ENCODE measurements at regions not wholly inside any gene's neighbourhood (a gene's known extent, or its start where the extent isn't known, plus 50 kb on each side); places are given as distances from the start of the nearest gene placed in this dataset.
A peak's percentile ranks its signal among the peaks of the same experiment; 100 is the strongest.
"Not testable (repeated sequence)": the region's sequence is repeated elsewhere in the genome, so short reads cannot be mapped to it uniquely, and the experiment has no call there.

GRCh38 chr6:6863970-6864639 lies 243.7 kb upstream of the RREB1 start:
- DNase-seq, result no peak

- DNase-seq, result no peak
Observed at GRCh38 chr6:6865611-6866010, 242.2 kb upstream of the RREB1 start.

GRCh38 chr6:6866656-6867403 lies 240.9 kb upstream of the RREB1 start:
- DNase-seq, result no peak

GRCh38 chr6:6867404-6867799 lies 240.4 kb upstream of the RREB1 start:
- no peak for DNase-seq

GRCh38 chr6:6869094-6869493 lies 238.7 kb upstream of the RREB1 start:
- DNase-seq, result no peak

- no peak for DNase-seq
Observed at GRCh38 chr6:6870921-6871320, 236.8 kb upstream of the RREB1 start.

- no peak for DNase-seq
Observed at GRCh38 chr6:6872459-6873344, 235.1 kb upstream of the RREB1 start.

- no peak for DNase-seq
Observed at GRCh38 chr6:6873778-6874177, 234.0 kb upstream of the RREB1 start.

GRCh38 chr6:6875818-6876470 lies 231.8 kb upstream of the RREB1 start:
- DNase-seq, result no peak

- DNase-seq, result not testable (repeated sequence)
Observed at GRCh38 chr6:6877792-6878191, 230.0 kb upstream of the RREB1 start.

- no peak for DNase-seq
Observed at GRCh38 chr6:6878887-6879585, 228.7 kb upstream of the RREB1 start.

GRCh38 chr6:6879586-6879974 lies 228.2 kb upstream of the RREB1 start:
- DNase-seq, result not testable (repeated sequence)

GRCh38 chr6:6880745-6881437 lies 226.9 kb upstream of the RREB1 start:
- DNase-seq, result no peak

GRCh38 chr6:6881438-6882225 lies 226.1 kb upstream of the RREB1 start:
- no peak for DNase-seq

GRCh38 chr6:6882592-6882991 lies 225.2 kb upstream of the RREB1 start:
- DNase-seq, result no peak

- DNase-seq, result no peak
Observed at GRCh38 chr6:6883011-6883410, 224.8 kb upstream of the RREB1 start.

- DNase-seq, result no peak
Observed at GRCh38 chr6:6884193-6884627, 223.6 kb upstream of the RREB1 start.

GRCh38 chr6:6884916-6885315 lies 222.8 kb upstream of the RREB1 start:
- DNase-seq, result no peak

- peak in 37 of 58 donors; percentile 2 to 67 (median 22) for DNase-seq
Observed at GRCh38 chr6:6885521-6886170, 222.1 kb upstream of the RREB1 start.
